HepG2 (cell line): ENCODE measurements at regions not wholly inside any gene's neighbourhood (a gene's known extent, or its start where the extent isn't known, plus 50 kb on each side); places are given as distances from the start of the nearest gene placed in this dataset.
A peak's percentile ranks its signal among the peaks of the same experiment; 100 is the strongest.

ENCODE experiments used
- ATAC-seq: fragments of 200-7000 bp; cut with Tn5 transposase; 3 replicates; pipeline ENCODE4 v1.9.1; 2020; ENCODE audit warnings: mild to moderate bottlenecking, moderate library complexity
- BruUV-seq: library from RNA; stranded (reverse); fragments of 400-500 nt; replicated peaks from 2 replicates; lab custom pipeline; 2021; lab: Mats Ljungman, UMichigan
- CTCF ChIA-PET: fragments of 300-600 bp; formaldehyde crosslinking; extraction: SDS; loops from one replicate; lab custom pipeline; 2021; ENCODE audit warnings: low total read pairs, inconsistent platforms, low intra/inter-chr PET ratio; lab: Yijun Ruan, JAX
- POLR2A ChIA-PET: fragments of 350-600 bp; sonication (Branson Sonifier 250); formaldehyde crosslinking; loops from one replicate; lab custom pipeline; 2020; ENCODE audit warnings: antibody characterized with exemption, inconsistent platforms; lab: Yijun Ruan, JAX
- DNase-seq: peaks from one replicate; pipeline ENCODE4 v3.0.0-alpha.2; 2015; ENCODE audit warnings: low spot score
- FAIRE-seq: peaks from 3 replicates; lab custom pipeline; 2011; peaks lifted over from hg19 to GRCh38; lab: Jason Lieb, UNC
- H2AFZ ChIP-seq: one replicate; pipeline ENCODE4 v1.6.1; 2011; ENCODE audit warnings: low read length, inconsistent platforms
- H3K27ac ChIP-seq: fragments of 300-600 bp; 3 replicates; pipeline ENCODE4 v1.8.0; 2011; ENCODE audit warnings: mixed run types, mild to moderate bottlenecking, mixed read lengths, low read length, inconsistent platforms; ENCODE audit not compliant: insufficient read depth; ENCODE audit errors: extremely low read length
- H3K27me3 ChIP-seq, 2 experiments: fragments of 200-600 bp in 1 of 2; 2 replicates in 1 of 2; 3 replicates in 1 of 2; pipeline versions ENCODE4 v1.6.0 to v1.8.0; 2011; ENCODE audit warnings: low read length in 2 of 2, mild to moderate bottlenecking in 2 of 2, moderate library complexity in 2 of 2, inconsistent platforms in 1 of 2; ENCODE audit not compliant: insufficient read depth in 2 of 2, control insufficient read depth in 1 of 2
- H3K36me3 ChIP-seq, 2 experiments: fragments of 200-600 bp in 1 of 2; replicated peaks in 1 of 2; 2 replicates in 1 of 2; 3 replicates in 1 of 2; pipeline versions ENCODE4 v1.5.1 to v1.8.0; 2011; ENCODE audit warnings: low read length in 2 of 2, inconsistent platforms in 1 of 2; ENCODE audit not compliant: insufficient read depth in 2 of 2, control insufficient read depth in 1 of 2
- H3K4me1 ChIP-seq: 2 replicates; pipeline ENCODE4 v1.5.1; 2012; ENCODE audit warnings: low read length, inconsistent platforms; ENCODE audit not compliant: insufficient read depth
- H3K4me2 ChIP-seq: 2 replicates; pipeline ENCODE4 v1.6.0; 2011; ENCODE audit warnings: low read depth, low read length, inconsistent platforms
- H3K4me3 ChIP-seq, 3 experiments: fragments of 200-600 bp in 1 of 3; sonication (generic), shearing (Covaris generic) in 1 of 3; replicated peaks in 1 of 3; 2 replicates each; pipeline ENCODE4 v1.5.1; 2011 to 2016; ENCODE audit warnings: low read length in 3 of 3, inconsistent platforms in 2 of 3, low read depth in 2 of 3, mild to moderate bottlenecking in 2 of 3, control low read depth in 1 of 3, mixed read lengths in 1 of 3; ENCODE audit not compliant: insufficient read depth in 1 of 3
- H3K79me2 ChIP-seq: one replicate; pipeline ENCODE4 v1.6.1; 2011; ENCODE audit warnings: low read length, inconsistent platforms; ENCODE audit not compliant: insufficient read depth
- H3K9ac ChIP-seq: 2 replicates; pipeline ENCODE4 v1.6.0; 2011; ENCODE audit warnings: mild to moderate bottlenecking, low read depth, low read length, inconsistent platforms; ENCODE audit not compliant: insufficient read depth
- H3K9me3 ChIP-seq: 2 replicates; pipeline ENCODE4 v1.5.1; 2012; ENCODE audit warnings: mild to moderate bottlenecking, low read length
- H4K20me1 ChIP-seq: 2 replicates; pipeline ENCODE4 v1.6.0; 2011; ENCODE audit warnings: inconsistent platforms, mild to moderate bottlenecking, low read length, moderate library complexity; ENCODE audit not compliant: insufficient read depth
- ATM ChIP-seq: fragments of 450-650 bp; IDR thresholded peaks from 2 replicates; pipeline ENCODE4 v1.7.1; 2017; ENCODE audit warnings: mild to moderate bottlenecking, borderline replicate concordance
- CSRNP2 ChIP-seq: sonication (generic); formaldehyde crosslinking; conservative IDR thresholded peaks from 2 replicates; pipeline ENCODE4 v1.8.0; 2022; ENCODE audit warnings: low read depth, missing genetic modification reagents
- MAFF ChIP-seq: IDR thresholded peaks from 2 replicates; pipeline ENCODE4 v1.6.1; 2011; ENCODE audit warnings: low read depth, low read length, improper control_type of control experiment
- MAFK ChIP-seq, 2 experiments: IDR thresholded peaks in 1 of 2; conservative IDR thresholded peaks in 1 of 2; 2 replicates each; pipeline ENCODE4 v1.6.1; 2011; ENCODE audit warnings: improper control_type of control experiment in 2 of 2, low read length in 2 of 2
- MIER3 ChIP-seq: IDR thresholded peaks from 2 replicates; pipeline ENCODE4 v1.6.1; 2016; ENCODE audit warnings: missing compliant biosample characterization, borderline replicate concordance
- WGBS: methylation state at CpG from one replicate; pipeline ENCODE4 v1.1.6; 2017; ENCODE audit warnings: low lambda C conversion rate; 5-methylcytosine and 5-hydroxymethylcytosine counted together
- in situ Hi-C: cut with HindIII; loops from 2 replicates; pipeline ENCODE4 v1.10.0; 2017; ENCODE audit warnings: low pct_unique_long_range_greater_than_20kb; ENCODE audit not compliant: extremely low pct_ligation_motif_present
- intact Hi-C: fragments of 100-400 bp; cut with micrococcal nuclease; formaldehyde crosslinking; loops from one replicate; pipeline ENCODE4 v1.10.0; 2022; ENCODE audit not compliant: unreplicated experiment

- FAIRE-seq (no peak), DNase-seq (no peak), ATAC-seq (no peak)
- 14% methylated on average over 2 of the region's 2 CpGs for WGBS
- Histone ChIP-seq H2AFZ (no peak overlapping the region), H3K9ac (no peak overlapping the region), H3K9me3 (no peaks in the 10 kb centered on the region), H3K4me2 (no peak overlapping the region), H3K27ac (no peak overlapping the region), H3K4me3 (no peak overlapping the region), H3K4me1 (no peaks in the 10 kb centered on the region), H3K36me3 (no peaks in the 10 kb centered on the region), H3K79me2 (no peaks in the 10 kb centered on the region), H4K20me1 (no peaks in the 10 kb centered on the region), H3K27me3 (no peaks in the 10 kb centered on the region)
- TF ChIP-seq MAFK (conservative IDR thresholded peaks at IDR 0.05 in 1 of 2, IDR thresholded peaks at IDR 0.05 in 1 of 2; ENCODE audit: low read length in 2 of 2) (peak; percentile 90 to 96), MAFF (peak; percentile 93), MIER3 (CRISPR knock-in tag) (no peak)
- intact Hi-C loops (no loop called here), in situ Hi-C loops (no loop called here)
- ChIA-PET CTCF (no interaction called here), POLR2A (no interaction called here)
- no TSS peak for BruUV-seq
Measured at GRCh38 chr12:41701943-41702601, 442.6 kb downstream of the GXYLT1 start.

GRCh38 chr12:41700940-41701339 is 443.7 kb downstream of the GXYLT1 start:
- 6% methylated on average over 4 of the region's 4 CpGs for WGBS
- no peaks in the 10 kb centered on the region for H3K27me3 ChIP-seq
- intact Hi-C loops: no loop called here
- no peak overlapping the region for H3K9ac ChIP-seq
- ATAC-seq (no peak), DNase-seq (no peak), FAIRE-seq (no peak)
- no TSS peak for BruUV-seq
- no peaks in the 10 kb centered on the region for H3K79me2 ChIP-seq
- no peaks in the 10 kb centered on the region for H4K20me1 ChIP-seq
- no peaks in the 10 kb centered on the region for H3K36me3 ChIP-seq
- H3K4me3 ChIP-seq: no peak overlapping the region
- POLR2A ChIA-PET: no interaction called here
- H2AFZ ChIP-seq: no peak overlapping the region
- no peak for TF ChIP-seq ATM
- TF ChIP-seq CSRNP2 (CRISPR knock-in tag): no peak
- peak; percentile 55; the same call in 1 of the 2 replicates for TF ChIP-seq MAFF
- peak; percentile 68 to 83 for TF ChIP-seq MAFK (conservative IDR thresholded peaks at IDR 0.05 in 1 of 2, IDR thresholded peaks at IDR 0.05 in 1 of 2; ENCODE audit: low read length in 2 of 2)
- H3K27ac ChIP-seq: no peak overlapping the region
- H3K4me2 ChIP-seq: no peak overlapping the region
- CTCF ChIA-PET: no interaction called here
- in situ Hi-C loops: no loop called here
- H3K9me3 ChIP-seq: no peaks in the 10 kb centered on the region
- H3K4me1 ChIP-seq: no peaks in the 10 kb centered on the region
